HG02642 (cell line): ENCODE measurements at regions not wholly inside any gene's neighbourhood (a gene's known extent, or its start where the extent isn't known, plus 50 kb on each side); places are given as distances from the start of the nearest gene placed in this dataset.

Experiments used
- ATAC-seq: cut with Tn5 transposase; IDR thresholded peaks from one replicate; pipeline ENCODE4 v1.9.1; 2021; ENCODE audit warnings: mild to moderate bottlenecking; ENCODE audit not compliant: unreplicated experiment, poor library complexity

DNA sequence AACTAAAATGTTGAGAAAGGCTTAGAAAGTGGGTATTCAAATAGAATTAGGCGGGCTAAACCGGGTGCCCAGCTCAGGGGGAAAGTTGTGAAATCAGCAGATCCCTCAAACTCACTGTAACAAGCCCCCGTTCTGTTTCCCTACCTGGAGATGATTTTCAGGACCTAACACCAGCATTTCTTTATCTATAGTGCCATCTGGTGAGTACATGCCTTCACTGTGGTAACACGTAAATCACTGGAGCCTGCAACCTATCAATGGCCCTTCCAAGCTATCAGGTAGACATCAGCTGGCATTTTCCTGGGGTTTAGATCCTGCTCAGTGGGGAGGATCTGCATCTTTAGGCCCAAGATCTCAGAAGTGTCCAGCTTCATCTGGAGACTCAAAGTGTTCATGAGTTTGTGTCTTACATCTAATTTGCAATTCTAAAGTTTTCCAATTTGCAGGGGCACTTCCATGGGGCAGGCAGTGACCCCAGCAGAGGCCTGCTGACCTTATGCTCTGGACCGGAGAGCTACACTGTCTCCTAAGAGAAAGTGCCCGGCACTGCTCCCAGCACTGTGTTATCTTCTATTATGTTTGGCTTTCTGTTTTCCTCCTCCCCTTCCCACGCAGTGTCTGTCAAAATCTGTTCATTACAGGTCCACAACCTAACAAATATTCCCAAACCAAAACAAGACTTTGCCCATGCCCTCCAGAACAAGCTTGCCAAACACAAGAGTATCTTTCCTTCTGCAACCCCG is 132.5 kb downstream of the LSM5 start:
- no peak for ATAC-seq

GRCh38 chr7:32347244-32347828 is 142.8 kb downstream of the LSM5 start:
- peak; percentile 44 for ATAC-seq

DNA sequence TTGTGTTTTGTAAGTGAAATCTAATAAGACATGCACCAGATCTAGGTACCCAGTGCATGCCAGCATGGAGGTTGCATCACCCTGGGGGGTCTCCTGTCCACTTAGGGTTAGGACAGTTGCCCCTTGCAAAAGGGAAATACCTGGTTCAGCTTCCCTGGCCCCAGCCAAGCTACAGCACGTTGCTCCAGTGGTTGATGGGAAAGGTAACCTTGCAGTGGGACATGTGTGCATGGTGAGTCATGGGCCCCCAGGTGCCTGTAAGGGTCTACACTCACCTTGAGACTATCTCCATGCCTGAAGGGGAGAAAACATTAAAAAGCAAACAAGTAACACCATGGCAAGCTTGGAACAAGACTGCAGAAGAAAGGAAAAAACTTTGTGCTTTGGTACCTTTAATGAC is 143.9 kb downstream of the LSM5 start:
- ATAC-seq, result no peak

GRCh38 chr7:32336726-32337125 is 153.5 kb downstream of the LSM5 start:
- ATAC-seq, result no peak

GRCh38 chr7:32335107-32335506 is 155.1 kb downstream of the LSM5 start:
- no peak for ATAC-seq

GRCh38 chr7:32330602-32331001 is 159.6 kb downstream of the LSM5 start:
- no peak for ATAC-seq

- ATAC-seq, result no peak
These were observed 164.1 kb downstream of the LSM5 start for GRCh38 chr7:32326078-32326477.

DNA sequence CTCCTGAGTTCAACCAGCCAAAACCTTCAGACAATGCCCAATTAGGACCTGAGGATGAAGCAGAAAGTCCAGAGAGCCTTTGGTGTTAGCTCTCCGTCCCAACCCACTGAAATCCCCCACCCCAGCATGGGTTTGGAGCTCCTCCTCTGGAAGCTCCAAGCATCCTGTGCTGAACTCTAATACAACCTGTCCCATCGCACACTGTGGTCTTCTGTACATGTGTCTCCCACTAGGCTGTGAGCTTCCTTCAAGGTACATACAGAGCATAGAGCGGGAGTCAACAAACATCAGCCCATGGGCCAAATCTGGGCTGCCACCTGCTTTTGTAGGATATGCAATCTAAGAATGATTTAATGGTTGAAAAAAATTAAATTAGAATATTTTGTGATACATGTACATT is 166.5 kb downstream of the LSM5 start:
- ATAC-seq, result no peak

- ATAC-seq, result no peak
These were observed 171.2 kb downstream of the LSM5 start for GRCh38 chr7:32319012-32319382.

GRCh38 chr7:32318300-32319011 is 171.7 kb downstream of the LSM5 start:
- no peak for ATAC-seq

- no peak for ATAC-seq
These were observed 173.3 kb downstream of the LSM5 start for GRCh38 chr7:32316839-32317238.

DNA sequence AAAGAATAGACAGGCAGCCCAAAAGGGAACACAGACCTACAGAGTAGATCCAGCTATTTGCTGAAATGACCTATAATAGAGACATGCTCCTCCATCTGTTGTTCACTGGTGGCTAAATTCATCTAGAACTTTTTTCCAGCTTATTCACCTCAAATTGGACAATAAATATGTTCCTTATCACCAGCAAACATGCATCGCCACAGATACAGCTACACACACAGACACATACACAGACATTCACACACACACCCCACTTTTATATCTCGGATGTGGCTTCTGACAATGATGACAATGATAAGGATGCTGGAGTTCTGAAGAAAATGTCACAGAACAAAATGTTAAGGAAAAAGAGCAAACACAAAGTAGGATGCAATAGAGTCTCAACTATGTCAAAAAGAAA is 175.4 kb downstream of the LSM5 start:
- ATAC-seq, result no peak

GRCh38 chr7:32301427-32301826 is 188.8 kb downstream of the LSM5 start:
- ATAC-seq, result no peak

- no peak for ATAC-seq
These were observed 191.0 kb downstream of the LSM5 start for GRCh38 chr7:32299133-32299702.

DNA sequence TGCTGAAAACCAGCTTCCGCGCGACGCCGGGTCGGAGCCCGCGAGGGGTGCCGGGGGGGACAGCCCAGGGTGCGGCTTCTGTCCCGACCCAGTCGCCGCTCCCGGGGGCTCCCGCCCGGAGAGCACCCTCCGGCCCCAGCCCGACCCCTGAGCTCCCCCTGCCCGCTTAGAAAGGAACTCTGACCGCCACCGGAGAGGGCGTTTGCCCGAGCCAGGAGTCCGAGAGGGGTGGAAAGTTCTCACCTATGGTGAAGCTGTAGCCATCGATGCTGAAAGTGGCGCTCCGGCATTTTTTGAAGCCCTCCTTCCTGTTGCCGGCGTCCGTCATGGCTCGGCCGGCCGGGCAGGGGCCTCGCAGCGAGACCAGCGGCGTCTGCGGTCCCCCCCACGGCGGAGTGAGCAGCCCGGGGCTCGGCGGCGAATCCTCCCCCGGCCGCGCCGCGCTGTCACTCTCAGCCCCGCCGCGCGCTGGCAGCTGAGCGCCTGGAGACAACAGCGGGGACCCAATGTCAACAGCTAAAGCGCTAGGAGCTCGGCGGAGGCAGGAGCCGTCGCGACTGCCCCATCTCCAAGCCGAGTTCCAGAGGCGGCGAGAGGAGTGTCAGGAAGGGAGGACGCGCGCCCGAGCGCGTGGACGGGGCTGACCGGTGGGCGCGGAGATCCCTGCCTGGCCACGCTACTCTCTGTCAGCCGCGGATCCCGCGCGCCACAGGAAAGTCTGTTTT is 191.6 kb downstream of the LSM5 start:
- ATAC-seq, result no peak

GRCh38 chr7:32293833-32294232 is 196.3 kb downstream of the LSM5 start:
- no peak for ATAC-seq

DNA sequence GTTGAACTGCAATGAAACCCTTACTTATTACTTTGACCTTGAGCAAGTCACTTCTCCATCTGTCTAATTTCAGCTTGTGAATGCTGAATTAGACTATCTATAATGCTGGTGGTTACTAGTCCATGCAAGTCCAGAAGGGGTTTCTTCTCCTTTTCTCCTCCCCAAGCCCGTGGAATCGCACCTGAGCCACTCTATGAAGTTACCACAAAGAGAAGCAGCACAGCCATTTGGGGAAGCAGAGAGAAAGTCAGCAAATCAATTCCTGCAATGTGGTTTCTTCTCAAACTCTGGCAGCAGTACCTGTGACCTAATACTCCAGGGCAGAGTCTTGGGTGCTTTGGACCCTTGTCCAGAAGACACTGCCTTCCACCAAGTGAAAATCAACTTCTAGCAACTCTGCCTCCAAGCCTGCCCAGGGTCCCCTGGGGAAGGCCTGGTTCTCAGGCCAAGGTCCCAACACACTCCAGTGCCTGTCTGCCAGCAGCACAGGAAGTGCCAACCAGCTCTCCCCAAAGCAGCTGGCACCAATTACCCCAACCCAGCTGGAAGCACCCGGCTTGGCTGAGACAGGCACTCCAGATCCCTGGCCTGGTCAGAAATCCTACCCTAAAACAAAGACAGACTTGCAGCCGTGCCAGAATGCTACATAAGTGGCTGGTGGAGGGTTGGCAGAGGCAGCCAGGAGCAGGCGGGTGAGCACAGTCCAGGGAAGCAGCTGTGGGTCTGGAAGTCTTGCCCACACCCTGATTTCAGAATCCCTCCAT is 200.3 kb downstream of the LSM5 start:
- ATAC-seq, result no peak

GRCh38 chr7:32285698-32286097 is 204.5 kb downstream of the LSM5 start:
- no peak for ATAC-seq

- no peak for ATAC-seq
These were observed 206.6 kb downstream of the LSM5 start for GRCh38 chr7:32283546-32283945.

DNA sequence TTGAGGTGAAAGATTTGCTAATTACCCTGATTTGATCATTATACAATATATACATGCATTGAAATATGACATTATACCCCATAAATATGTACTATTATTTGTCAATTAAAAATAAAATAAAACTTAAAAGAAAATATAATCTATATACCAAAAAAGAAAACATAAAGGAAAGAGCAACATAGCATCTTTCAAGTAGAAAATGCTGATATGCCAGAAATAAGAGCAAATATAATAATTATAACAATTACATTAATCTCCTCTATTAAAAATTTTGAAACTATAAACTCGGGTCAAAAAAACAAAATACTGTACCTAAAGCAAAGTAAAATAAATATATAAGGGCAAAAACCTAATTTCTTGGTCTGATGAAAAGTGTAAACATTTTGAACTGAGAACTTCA is 209.3 kb upstream of the PDE1C start:
- ATAC-seq, result no peak
